ENCODE measurements at regions not wholly inside any gene's neighbourhood (a gene's known extent, or its start where the extent isn't known, plus 50 kb on each side); places are given as distances from the start of the nearest gene placed in this dataset.
"Not testable (repeated sequence)": the region's sequence is repeated elsewhere in the genome, so short reads cannot be mapped to it uniquely, and the experiment has no call there.

DNA sequence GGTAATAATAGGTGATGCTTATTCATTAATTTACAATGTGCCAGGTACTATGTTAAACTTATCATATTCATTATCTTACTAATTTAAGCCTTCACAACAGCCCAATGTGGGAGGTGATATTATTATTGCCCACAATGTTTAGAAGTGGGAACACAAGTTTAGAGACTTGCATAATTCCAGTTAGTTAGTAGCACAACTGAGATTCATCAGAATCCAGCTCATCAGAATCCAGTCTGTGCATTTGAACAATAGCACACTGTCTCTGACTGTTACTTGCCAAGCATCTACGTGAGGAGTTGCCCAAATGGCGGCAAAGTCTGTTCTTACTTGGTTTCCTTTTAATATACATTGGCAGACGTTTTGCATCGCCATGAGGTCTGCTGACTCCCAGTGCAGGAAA, 110.9 kb upstream of the BASP1 start:
- H3K4me3 ChIP-seq (ENCODE audit: low read depth in 2 of 2, low read length in 1 of 2), result no peak overlapping the region
- DNase-seq, result no peak
- H3K4me1 ChIP-seq (ENCODE audit: control insufficient read depth in 1 of 2, insufficient read depth in 2 of 2, low read depth in 1 of 2, low read length in 1 of 2), result peaks cover 0 to 17% of the 10 kb centered on the region in 2 experiments; a peak in 2 of 4 replicates
- H3K4me2 ChIP-seq, result peak overlapping the region; percentile 39
- no peak overlapping the region; the same call in 1 of the 2 replicates for H3K9ac ChIP-seq
- peaks cover 29% of the 10 kb centered on the region for H3F3A ChIP-seq (replicated peaks; ENCODE audit: insufficient read depth)
- no peak for TF ChIP-seq NFIC (IDR thresholded peaks at IDR 0.05; ENCODE audit: borderline replicate concordance)
- CTCF ChIA-PET, result interaction anchor here (2.3 kb wide), 1 partner anchor 26 kb away, joined by 9 read pairs; no protein-coding TSS in a partner anchor
- H3K9me2 ChIP-seq, result no peaks in the 10 kb centered on the region
- POLR2A ChIA-PET, result no interaction called here
- peak overlapping the region in 1 of 2 experiments; percentile 84; a peak in 2 of 4 replicates for H3K27ac ChIP-seq (ENCODE audit: low read depth in 2 of 2, low read length in 1 of 2)
- no peaks in the 10 kb centered on the region for H4K20me1 ChIP-seq (ENCODE audit: insufficient read depth)
- H3K36me3 ChIP-seq (replicated peaks in 1 of 2; ENCODE audit: control insufficient read depth in 1 of 2, insufficient read depth in 2 of 2, low read length in 1 of 2), result no peaks in the 10 kb centered on the region
- H3K9me3 ChIP-seq, result no peaks in the 10 kb centered on the region
- no peaks in the 10 kb centered on the region for H3K27me3 ChIP-seq (ENCODE audit: insufficient read depth)
- peak overlapping the region; percentile 70; the same call in 1 of the 2 replicates for H2AFZ ChIP-seq (ENCODE audit: low read depth)
- no peaks in the 10 kb centered on the region for H3K79me2 ChIP-seq (ENCODE audit: insufficient read depth)
- WGBS (ENCODE audit: low lambda C conversion rate), result 90% methylated on average over 4 of the region's 4 CpGs

DNA sequence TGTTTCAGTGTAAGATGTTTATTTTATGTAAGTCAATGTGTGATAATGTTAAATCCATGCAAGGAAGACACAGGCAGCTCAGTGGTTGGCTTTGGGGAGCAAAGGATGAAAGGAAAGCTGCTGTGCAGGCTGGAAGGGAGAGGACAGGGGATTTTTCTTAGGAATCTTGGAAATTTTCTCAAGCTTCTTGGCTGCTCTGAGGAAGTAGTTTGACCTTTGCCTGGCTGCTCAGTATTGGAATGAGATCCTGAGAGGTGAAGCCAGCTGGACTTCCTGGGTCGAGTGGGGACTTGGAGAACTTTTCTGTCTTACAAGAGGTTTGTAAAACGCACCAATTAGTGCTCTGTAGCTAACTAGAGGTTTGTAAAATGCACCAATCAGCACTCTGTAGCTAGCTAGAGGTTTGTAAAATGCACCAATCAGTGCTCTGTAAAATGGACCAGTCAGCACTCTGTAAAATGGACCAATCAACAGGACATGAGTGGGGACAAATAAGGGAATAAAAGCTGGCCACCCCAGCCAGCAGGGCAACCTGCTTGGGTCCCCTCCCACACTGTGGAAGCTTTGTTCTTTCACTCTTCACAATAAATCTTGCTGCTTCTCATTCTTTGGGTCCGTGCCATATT, 105.2 kb upstream of the BASP1 start:
- H2AFZ ChIP-seq (ENCODE audit: low read depth); H3K27me3 ChIP-seq (ENCODE audit: insufficient read depth); H3K36me3 ChIP-seq (replicated peaks in 1 of 2; ENCODE audit: control insufficient read depth in 1 of 2, insufficient read depth in 2 of 2, low read length in 1 of 2); POLR2A ChIA-PET; H3K79me2 ChIP-seq (ENCODE audit: insufficient read depth); H3K4me2 ChIP-seq; H4K20me1 ChIP-seq (ENCODE audit: insufficient read depth); H3K9ac ChIP-seq; H3K9me3 ChIP-seq; H3K27ac ChIP-seq (ENCODE audit: low read depth in 2 of 2, low read length in 1 of 2); H3K9me2 ChIP-seq; H3K4me3 ChIP-seq (ENCODE audit: low read depth in 2 of 2, low read length in 1 of 2); DNase-seq: not testable (repeated sequence)
- CTCF ChIA-PET, result interaction anchor here (1.3 to 1.6 kb wide), 2 partner anchors 21 to 78 kb away, joined by 3 to 10 read pairs; no protein-coding TSS in a partner anchor
- 81% methylated on average over 3 of the region's 3 CpGs for WGBS (ENCODE audit: low lambda C conversion rate)
- Histone ChIP-seq H3K4me1 (ENCODE audit: control insufficient read depth in 1 of 2, insufficient read depth in 2 of 2, low read depth in 1 of 2, low read length in 1 of 2) (peaks cover 0 to 24% of the 10 kb centered on the region in 2 experiments; a peak in 2 of 4 replicates), H3F3A (replicated peaks; ENCODE audit: insufficient read depth) (peaks cover 18% of the 10 kb centered on the region)

DNA sequence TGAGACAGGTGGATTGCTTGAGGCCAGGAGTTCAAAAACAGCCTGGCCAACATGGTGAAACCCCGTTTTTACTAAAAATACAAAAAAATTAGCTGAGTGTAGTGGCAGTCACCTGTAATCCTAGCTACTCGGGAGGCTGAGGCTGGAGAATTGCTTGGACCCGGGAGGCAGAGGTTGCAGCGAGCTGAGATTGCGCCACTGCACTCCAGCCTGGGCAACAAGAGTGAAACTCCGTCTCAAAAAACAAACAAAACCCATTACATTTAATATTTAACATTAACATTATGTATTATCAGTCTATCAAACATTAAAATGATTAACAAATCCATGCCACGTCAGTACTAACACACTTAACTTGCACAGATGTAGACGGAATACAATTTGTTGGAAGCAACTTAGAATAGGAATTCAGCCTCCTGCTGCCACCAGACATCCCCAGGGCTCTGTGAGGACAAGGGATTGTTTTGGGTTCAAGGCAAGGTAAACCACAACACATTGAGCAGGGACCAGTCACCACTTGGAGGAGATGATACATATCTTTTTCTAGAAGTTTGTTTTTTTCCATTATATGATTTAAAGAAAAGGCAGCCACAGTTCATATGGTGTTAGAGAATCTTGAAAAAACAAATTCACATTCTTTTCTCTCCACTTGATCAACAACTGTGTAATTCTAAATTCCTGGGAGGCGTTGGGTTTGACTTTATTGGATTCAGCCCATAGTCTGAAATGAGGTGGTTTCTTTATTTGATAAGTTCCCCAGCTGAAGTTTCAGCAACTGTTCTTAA, 104.1 kb upstream of the BASP1 start:
- no peak for DNase-seq
- Histone ChIP-seq H4K20me1 (ENCODE audit: insufficient read depth) (no peaks in the 10 kb centered on the region), H3F3A (replicated peaks; ENCODE audit: insufficient read depth) (peaks cover 24% of the 10 kb centered on the region), H3K9ac (no peak overlapping the region), H3K27ac (ENCODE audit: low read depth in 2 of 2, low read length in 1 of 2) (peak overlapping the region in 1 of 2 experiments; percentile 71; a peak in 2 of 4 replicates), H3K27me3 (ENCODE audit: insufficient read depth) (no peaks in the 10 kb centered on the region), H3K9me3 (no peaks in the 10 kb centered on the region), H3K4me3 (ENCODE audit: low read depth in 2 of 2, low read length in 1 of 2) (no peak overlapping the region), H3K36me3 (replicated peaks in 1 of 2; ENCODE audit: control insufficient read depth in 1 of 2, insufficient read depth in 2 of 2, low read length in 1 of 2) (no peaks in the 10 kb centered on the region), H3K9me2 (no peaks in the 10 kb centered on the region), H3K4me1 (ENCODE audit: control insufficient read depth in 1 of 2, insufficient read depth in 2 of 2, low read depth in 1 of 2, low read length in 1 of 2) (peaks cover 0 to 34% of the 10 kb centered on the region in 2 experiments; a peak in 2 of 4 replicates), H2AFZ (ENCODE audit: low read depth) (peak overlapping the region; percentile 4; the same call in 1 of the 2 replicates), H3K79me2 (ENCODE audit: insufficient read depth) (no peaks in the 10 kb centered on the region), H3K4me2 (0 out of 2 replicates have a peak overlapping the region, but pooled peaks have one; percentile 1)
- ChIA-PET POLR2A (no interaction called here), CTCF (interaction anchor here (1.3 to 1.6 kb wide), 3 partner anchors 19 to 77 kb away, joined by 3 to 10 read pairs (median 4); no protein-coding TSS in a partner anchor)
- 65% methylated on average over 9 of the region's 9 CpGs for WGBS (ENCODE audit: low lambda C conversion rate)
- TF ChIP-seq NRF1 (IDR thresholded peaks at IDR 0.05; ENCODE audit: low read depth, low read length) (no peak), TCF12 (IDR thresholded peaks at IDR 0.05) (peak; percentile 23)

Data from SK-N-SH (cell line).